Osteoblast (primary cell): ENCODE measurements at regions not wholly inside any gene's neighbourhood (a gene's known extent, or its start where the extent isn't known, plus 50 kb on each side); places are given as distances from the start of the nearest gene placed in this dataset.

Experiments
- DNase-seq: peaks from one replicate; pipeline ENCODE4 v3.0.0; 2011; ENCODE audit warnings: low spot score, mixed read lengths; ENCODE audit not compliant: insufficient read length; ENCODE audit errors: missing footprints
- H2AFZ ChIP-seq: 2 replicates; pipeline ENCODE4 v1.6.0; 2011; ENCODE audit warnings: mild to moderate bottlenecking, low read length
- H3K27ac ChIP-seq: 2 replicates; pipeline ENCODE4 v1.5.1; 2011; ENCODE audit warnings: mild to moderate bottlenecking, low read depth, low read length, moderate library complexity
- H3K27me3 ChIP-seq: 2 replicates; pipeline ENCODE4 v1.6.0; 2012; ENCODE audit warnings: mild to moderate bottlenecking, control low read depth, inconsistent platforms, low read length, moderate library complexity; ENCODE audit not compliant: insufficient read depth
- H3K36me3 ChIP-seq: 2 replicates; pipeline ENCODE4 v1.5.1; 2011; ENCODE audit warnings: mild to moderate bottlenecking, low read length, control low read depth, moderate library complexity; ENCODE audit not compliant: insufficient read depth
- H3K4me1 ChIP-seq: 2 replicates; pipeline ENCODE4 v1.5.1; 2011; ENCODE audit warnings: mild to moderate bottlenecking, low read length, control low read depth, moderate library complexity; ENCODE audit not compliant: insufficient read depth
- H3K4me2 ChIP-seq: 2 replicates; pipeline ENCODE4 v1.6.0; 2011; ENCODE audit warnings: mild to moderate bottlenecking, low read length; ENCODE audit not compliant: insufficient read depth
- H3K4me3 ChIP-seq: fragments of 200-600 bp; sonication (generic); 3 replicates; pipeline ENCODE4 v1.5.1; 2012; ENCODE audit warnings: mild to moderate bottlenecking, low read length, inconsistent platforms; ENCODE audit not compliant: insufficient read depth
- H3K79me2 ChIP-seq: 2 replicates; pipeline ENCODE4 v1.6.0; 2012; ENCODE audit warnings: mild to moderate bottlenecking, low read length, control low read depth, inconsistent platforms; ENCODE audit not compliant: insufficient read depth
- H3K9me3 ChIP-seq: 2 replicates; pipeline ENCODE4 v1.5.1; 2011; ENCODE audit warnings: low read depth, low read length, control low read depth
- H4K20me1 ChIP-seq: 2 replicates; pipeline ENCODE4 v1.6.0; 2012; ENCODE audit warnings: mild to moderate bottlenecking, low read length, control low read depth; ENCODE audit not compliant: insufficient read depth
- CTCF ChIP-seq: IDR thresholded peaks from 2 replicates; pipeline ENCODE4 v1.5.1; 2011; ENCODE audit warnings: mild to moderate bottlenecking, low read depth, low read length, moderate library complexity; ENCODE audit errors: extremely low read depth

- H3K9me3 ChIP-seq = no peaks in the 10 kb centered on the region
- no peaks in the 10 kb centered on the region for H4K20me1 ChIP-seq
- no peak overlapping the region for H3K27ac ChIP-seq
- H3K36me3 ChIP-seq = no peaks in the 10 kb centered on the region
- no peaks in the 10 kb centered on the region for H3K79me2 ChIP-seq
- no peak overlapping the region for H2AFZ ChIP-seq
- H3K4me3 ChIP-seq = no peak overlapping the region
- DNase-seq = no peak
- no peak for TF ChIP-seq CTCF
- H3K4me2 ChIP-seq = no peak overlapping the region
- H3K27me3 ChIP-seq = no peaks in the 10 kb centered on the region
- no peaks in the 10 kb centered on the region for H3K4me1 ChIP-seq
Measured at GRCh38 chr9:107588393-107588792, 98.8 kb upstream of the KLF4 start.

GRCh38 chr9:107587191-107587963 lies 97.8 kb upstream of the KLF4 start:
- Histone ChIP-seq H3K4me1 (no peaks in the 10 kb centered on the region), H4K20me1 (no peaks in the 10 kb centered on the region), H2AFZ (peak overlapping the region; percentile 86), H3K4me3 (peak overlapping the region; percentile 59), H3K4me2 (peak overlapping the region; percentile 72), H3K9me3 (no peaks in the 10 kb centered on the region), H3K36me3 (no peaks in the 10 kb centered on the region), H3K27me3 (no peaks in the 10 kb centered on the region), H3K79me2 (no peaks in the 10 kb centered on the region), H3K27ac (no peak overlapping the region)
- peak; percentile 53 for DNase-seq
- no peak for TF ChIP-seq CTCF

GRCh38 chr9:107586493-107586892 lies 96.9 kb upstream of the KLF4 start:
- no peaks in the 10 kb centered on the region for H3K36me3 ChIP-seq
- H3K9me3 ChIP-seq = no peaks in the 10 kb centered on the region
- no peak overlapping the region for H3K27ac ChIP-seq
- H2AFZ ChIP-seq = no peak overlapping the region
- H4K20me1 ChIP-seq = no peaks in the 10 kb centered on the region
- DNase-seq = no peak
- H3K4me3 ChIP-seq = no peak overlapping the region
- H3K27me3 ChIP-seq = no peaks in the 10 kb centered on the region
- H3K4me1 ChIP-seq = no peaks in the 10 kb centered on the region
- TF ChIP-seq CTCF = no peak
- H3K4me2 ChIP-seq = no peak overlapping the region
- no peaks in the 10 kb centered on the region for H3K79me2 ChIP-seq

- H3K9me3 ChIP-seq = no peaks in the 10 kb centered on the region
- H3K4me1 ChIP-seq = no peaks in the 10 kb centered on the region
- no peaks in the 10 kb centered on the region for H4K20me1 ChIP-seq
- H3K36me3 ChIP-seq = no peaks in the 10 kb centered on the region
- no peak overlapping the region for H3K4me3 ChIP-seq
- H3K79me2 ChIP-seq = no peaks in the 10 kb centered on the region
- no peak overlapping the region for H3K27ac ChIP-seq
- no peak overlapping the region for H2AFZ ChIP-seq
- H3K4me2 ChIP-seq = no peak overlapping the region
- DNase-seq = no peak
- no peak for TF ChIP-seq CTCF
- H3K27me3 ChIP-seq = no peaks in the 10 kb centered on the region
Measured at GRCh38 chr9:107585465-107585864, 95.9 kb upstream of the KLF4 start.
